ENCODE measurements at regions not wholly inside any gene's neighbourhood (a gene's known extent, or its start where the extent isn't known, plus 50 kb on each side); places are given as distances from the start of the nearest gene placed in this dataset.

GRCh38 chr2:215879331-215879730, 134.0 kb downstream of the MREG start:
- peaks cover 0 to 8% of the 10 kb centered on the region in 2 donors for H3K4me1 ChIP-seq (ENCODE audit: control insufficient read depth in 1 of 2, insufficient read depth in 2 of 2, low read length in 2 of 2)
- no peaks in the 10 kb centered on the region for H3K9me3 ChIP-seq (ENCODE audit: control insufficient read depth in 1 of 2, low read length in 2 of 2)
- H3K36me3 ChIP-seq (ENCODE audit: control insufficient read depth in 1 of 2, insufficient read depth in 2 of 2, low read length in 2 of 2), result no peaks in the 10 kb centered on the region
- H3K27ac ChIP-seq (ENCODE audit: low read length), result no peak overlapping the region
- no peaks in the 10 kb centered on the region for H3K27me3 ChIP-seq (ENCODE audit: low read depth, low read length)
- H3K4me3 ChIP-seq (ENCODE audit: low read depth in 1 of 2, low read length in 2 of 2), result no peak overlapping the region

- H3K4me3 ChIP-seq (ENCODE audit: low read depth in 1 of 2, low read length in 2 of 2), result no peak overlapping the region
- no peaks in the 10 kb centered on the region for H3K27me3 ChIP-seq (ENCODE audit: low read depth, low read length)
- no peak overlapping the region for H3K27ac ChIP-seq (ENCODE audit: low read length)
- H3K4me1 ChIP-seq (ENCODE audit: control insufficient read depth in 1 of 2, insufficient read depth in 2 of 2, low read length in 2 of 2), result peaks cover 0 to 8% of the 10 kb centered on the region in 2 donors
- H3K9me3 ChIP-seq (ENCODE audit: control insufficient read depth in 1 of 2, low read length in 2 of 2), result no peaks in the 10 kb centered on the region
- H3K36me3 ChIP-seq (ENCODE audit: control insufficient read depth in 1 of 2, insufficient read depth in 2 of 2, low read length in 2 of 2), result no peaks in the 10 kb centered on the region
Observed at GRCh38 chr2:215878476-215879063, 134.8 kb downstream of the MREG start.

- H3K36me3 ChIP-seq (ENCODE audit: control insufficient read depth in 1 of 2, insufficient read depth in 2 of 2, low read length in 2 of 2), result no peaks in the 10 kb centered on the region
- no peaks in the 10 kb centered on the region for H3K27me3 ChIP-seq (ENCODE audit: low read depth, low read length)
- no peak overlapping the region for H3K4me3 ChIP-seq (ENCODE audit: low read depth in 1 of 2, low read length in 2 of 2)
- no peaks in the 10 kb centered on the region for H3K9me3 ChIP-seq (ENCODE audit: control insufficient read depth in 1 of 2, low read length in 2 of 2)
- no peak overlapping the region for H3K27ac ChIP-seq (ENCODE audit: low read length)
- H3K4me1 ChIP-seq (ENCODE audit: control insufficient read depth in 1 of 2, insufficient read depth in 2 of 2, low read length in 2 of 2), result peaks cover 0 to 3% of the 10 kb centered on the region in 2 donors
Observed at GRCh38 chr2:215876937-215877238, 136.5 kb downstream of the MREG start.

- H3K4me1 ChIP-seq (ENCODE audit: control insufficient read depth in 1 of 2, insufficient read depth in 2 of 2, low read length in 2 of 2), result peaks cover 0 to 3% of the 10 kb centered on the region in 2 donors
- no peaks in the 10 kb centered on the region for H3K9me3 ChIP-seq (ENCODE audit: control insufficient read depth in 1 of 2, low read length in 2 of 2)
- no peaks in the 10 kb centered on the region for H3K27me3 ChIP-seq (ENCODE audit: low read depth, low read length)
- H3K4me3 ChIP-seq (ENCODE audit: low read depth in 1 of 2, low read length in 2 of 2), result no peak overlapping the region
- H3K27ac ChIP-seq (ENCODE audit: low read length), result no peak overlapping the region
- H3K36me3 ChIP-seq (ENCODE audit: control insufficient read depth in 1 of 2, insufficient read depth in 2 of 2, low read length in 2 of 2), result no peaks in the 10 kb centered on the region
Observed at GRCh38 chr2:215876139-215876936, 137.0 kb downstream of the MREG start.

GRCh38 chr2:215874418-215874817, 138.9 kb downstream of the MREG start:
- Histone ChIP-seq H3K27ac (ENCODE audit: low read length) (no peak overlapping the region), H3K36me3 (ENCODE audit: control insufficient read depth in 1 of 2, insufficient read depth in 2 of 2, low read length in 2 of 2) (no peaks in the 10 kb centered on the region), H3K9me3 (ENCODE audit: control insufficient read depth in 1 of 2, low read length in 2 of 2) (no peaks in the 10 kb centered on the region), H3K4me3 (ENCODE audit: low read depth in 1 of 2, low read length in 2 of 2) (no peak overlapping the region), H3K4me1 (ENCODE audit: control insufficient read depth in 1 of 2, insufficient read depth in 2 of 2, low read length in 2 of 2) (peaks cover 3 to 4% of the 10 kb centered on the region in 2 donors), H3K27me3 (ENCODE audit: low read depth, low read length) (no peaks in the 10 kb centered on the region)

- no peaks in the 10 kb centered on the region for H3K27me3 ChIP-seq (ENCODE audit: low read depth, low read length)
- peaks cover 0 to 4% of the 10 kb centered on the region in 2 donors for H3K4me1 ChIP-seq (ENCODE audit: control insufficient read depth in 1 of 2, insufficient read depth in 2 of 2, low read length in 2 of 2)
- no peak overlapping the region for H3K4me3 ChIP-seq (ENCODE audit: low read depth in 1 of 2, low read length in 2 of 2)
- H3K36me3 ChIP-seq (ENCODE audit: control insufficient read depth in 1 of 2, insufficient read depth in 2 of 2, low read length in 2 of 2), result no peaks in the 10 kb centered on the region
- H3K27ac ChIP-seq (ENCODE audit: low read length), result no peak overlapping the region
- no peaks in the 10 kb centered on the region for H3K9me3 ChIP-seq (ENCODE audit: control insufficient read depth in 1 of 2, low read length in 2 of 2)
Observed at GRCh38 chr2:215870986-215871385, 142.4 kb downstream of the MREG start.

- H3K4me3 ChIP-seq (ENCODE audit: low read depth in 1 of 2, low read length in 2 of 2), result no peak overlapping the region
- no peaks in the 10 kb centered on the region for H3K36me3 ChIP-seq (ENCODE audit: control insufficient read depth in 1 of 2, insufficient read depth in 2 of 2, low read length in 2 of 2)
- no peaks in the 10 kb centered on the region for H3K27me3 ChIP-seq (ENCODE audit: low read depth, low read length)
- H3K9me3 ChIP-seq (ENCODE audit: control insufficient read depth in 1 of 2, low read length in 2 of 2), result no peaks in the 10 kb centered on the region
- H3K27ac ChIP-seq (ENCODE audit: low read length), result no peak overlapping the region
- H3K4me1 ChIP-seq (ENCODE audit: control insufficient read depth in 1 of 2, insufficient read depth in 2 of 2, low read length in 2 of 2), result peaks cover 0 to 4% of the 10 kb centered on the region in 2 donors
Observed at GRCh38 chr2:215870088-215870490, 143.3 kb downstream of the MREG start.

GRCh38 chr2:215868846-215869543, 144.4 kb downstream of the MREG start:
- Histone ChIP-seq H3K4me3 (ENCODE audit: low read depth in 1 of 2, low read length in 2 of 2) (no peak overlapping the region), H3K36me3 (ENCODE audit: control insufficient read depth in 1 of 2, insufficient read depth in 2 of 2, low read length in 2 of 2) (no peaks in the 10 kb centered on the region), H3K27ac (ENCODE audit: low read length) (no peak overlapping the region), H3K9me3 (ENCODE audit: control insufficient read depth in 1 of 2, low read length in 2 of 2) (no peaks in the 10 kb centered on the region), H3K4me1 (ENCODE audit: control insufficient read depth in 1 of 2, insufficient read depth in 2 of 2, low read length in 2 of 2) (peaks cover 0 to 4% of the 10 kb centered on the region in 2 donors), H3K27me3 (ENCODE audit: low read depth, low read length) (no peaks in the 10 kb centered on the region)

GRCh38 chr2:215866606-215867005, 146.7 kb downstream of the MREG start:
- no peaks in the 10 kb centered on the region for H3K36me3 ChIP-seq (ENCODE audit: control insufficient read depth in 1 of 2, insufficient read depth in 2 of 2, low read length in 2 of 2)
- H3K4me3 ChIP-seq (ENCODE audit: low read depth in 1 of 2, low read length in 2 of 2), result no peak overlapping the region
- H3K4me1 ChIP-seq (ENCODE audit: control insufficient read depth in 1 of 2, insufficient read depth in 2 of 2, low read length in 2 of 2), result peaks cover 0 to 4% of the 10 kb centered on the region in 2 donors
- H3K27me3 ChIP-seq (ENCODE audit: low read depth, low read length), result no peaks in the 10 kb centered on the region
- H3K27ac ChIP-seq (ENCODE audit: low read length), result no peak overlapping the region
- no peaks in the 10 kb centered on the region for H3K9me3 ChIP-seq (ENCODE audit: control insufficient read depth in 1 of 2, low read length in 2 of 2)

GRCh38 chr2:215863687-215864086, 149.7 kb downstream of the MREG start:
- no peaks in the 10 kb centered on the region for H3K36me3 ChIP-seq (ENCODE audit: control insufficient read depth in 1 of 2, insufficient read depth in 2 of 2, low read length in 2 of 2)
- H3K4me3 ChIP-seq (ENCODE audit: low read depth in 1 of 2, low read length in 2 of 2), result no peak overlapping the region
- no peak overlapping the region for H3K27ac ChIP-seq (ENCODE audit: low read length)
- H3K9me3 ChIP-seq (ENCODE audit: control insufficient read depth in 1 of 2, low read length in 2 of 2), result no peaks in the 10 kb centered on the region
- no peaks in the 10 kb centered on the region for H3K4me1 ChIP-seq (ENCODE audit: control insufficient read depth in 1 of 2, insufficient read depth in 2 of 2, low read length in 2 of 2)
- no peaks in the 10 kb centered on the region for H3K27me3 ChIP-seq (ENCODE audit: low read depth, low read length)

GRCh38 chr2:215862351-215862771, 151.0 kb downstream of the MREG start:
- Histone ChIP-seq H3K27me3 (ENCODE audit: low read depth, low read length) (no peaks in the 10 kb centered on the region), H3K27ac (ENCODE audit: low read length) (no peak overlapping the region), H3K36me3 (ENCODE audit: control insufficient read depth in 1 of 2, insufficient read depth in 2 of 2, low read length in 2 of 2) (no peaks in the 10 kb centered on the region), H3K4me1 (ENCODE audit: control insufficient read depth in 1 of 2, insufficient read depth in 2 of 2, low read length in 2 of 2) (no peaks in the 10 kb centered on the region), H3K4me3 (ENCODE audit: low read depth in 1 of 2, low read length in 2 of 2) (no peak overlapping the region), H3K9me3 (ENCODE audit: control insufficient read depth in 1 of 2, low read length in 2 of 2) (no peaks in the 10 kb centered on the region)
